ENCODE measurements at regions not wholly inside any gene's neighbourhood (a gene's known extent, or its start where the extent isn't known, plus 50 kb on each side); places are given as distances from the start of the nearest gene placed in this dataset.
A peak's percentile ranks its signal among the peaks of the same experiment; 100 is the strongest.
"Not testable (repeated sequence)": the region's sequence is repeated elsewhere in the genome, so short reads cannot be mapped to it uniquely, and the experiment has no call there.

DNA sequence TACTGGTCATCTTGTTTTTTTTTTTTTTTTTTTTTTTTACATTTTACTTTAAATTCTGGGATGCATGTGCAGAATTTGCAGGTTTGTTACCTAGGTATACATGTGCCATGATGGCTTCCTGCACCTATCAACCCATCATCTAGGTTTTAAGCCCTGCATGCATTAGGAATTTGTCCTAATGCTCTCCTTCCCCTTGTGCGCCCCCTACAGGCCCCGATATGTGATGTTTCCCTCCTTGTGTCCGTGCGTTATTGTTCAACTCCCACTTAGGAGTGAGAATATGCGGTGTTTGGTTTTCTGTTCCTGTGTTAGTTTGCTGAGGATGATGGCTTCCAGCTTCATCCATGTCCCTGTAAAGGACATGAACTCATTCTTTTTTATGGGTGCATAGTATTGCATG lies 249.6 kb upstream of the SLC16A7 start:
- H3K79me2 ChIP-seq (ENCODE audit: insufficient read depth, low read length); H3K9ac ChIP-seq (ENCODE audit: extremely low read depth, insufficient read length, low read length); H3K27me3 Mint-ChIP-seq (ENCODE audit: low read depth); H3K4me3 Mint-ChIP-seq; H3K27ac ChIP-seq (ENCODE audit: insufficient read length, low read depth, low read length); H3K27ac Mint-ChIP-seq; H3K79me1 ChIP-seq (ENCODE audit: insufficient read depth, low read depth, low read length, poor library complexity, severe bottlenecking); H3K14ac ChIP-seq (ENCODE audit: insufficient read depth, low read length); H4K20me1 ChIP-seq (ENCODE audit: control insufficient read depth, insufficient read depth, insufficient read length); H3K4ac ChIP-seq (ENCODE audit: low read depth, low read length); H3T11ph ChIP-seq (ENCODE audit: low read length); H3K23ac ChIP-seq (ENCODE audit: insufficient read length, low read depth, low read length); H4K91ac ChIP-seq (ENCODE audit: insufficient read length, low read depth, low read length); H2BK120ac ChIP-seq (ENCODE audit: low read depth, low read length, poor library complexity, severe bottlenecking); H3K23me2 ChIP-seq (ENCODE audit: insufficient read length, low read depth, low read length, poor library complexity, severe bottlenecking); H2BK15ac ChIP-seq (ENCODE audit: low read depth, low read length); H3K18ac ChIP-seq (ENCODE audit: insufficient read length, low read depth, low read length); H2AFZ ChIP-seq (ENCODE audit: low read length); H4K8ac ChIP-seq (replicated peaks; ENCODE audit: insufficient read length, low read depth, low read length); H3K36me3 Mint-ChIP-seq (ENCODE audit: insufficient read depth in 1 of 3, low read depth in 3 of 3); H2AK5ac ChIP-seq (ENCODE audit: insufficient read length, low read length); H3K4me1 ChIP-seq (ENCODE audit: insufficient read depth, low read length); H2BK12ac ChIP-seq (ENCODE audit: insufficient read length, low read depth, low read length); H3K56ac ChIP-seq (ENCODE audit: insufficient read length, low read depth, low read length); H2BK5ac ChIP-seq (ENCODE audit: insufficient read length, low read length); H4K5ac ChIP-seq (ENCODE audit: insufficient read length, low read depth, low read length); H2BK20ac ChIP-seq (ENCODE audit: low read depth, low read length, poor library complexity, severe bottlenecking); H3K4me2 ChIP-seq (ENCODE audit: insufficient read depth, insufficient read length, low read length); H3K9me3 ChIP-seq (ENCODE audit: control insufficient read depth, low read depth, low read length); H3K27me3 ChIP-seq (ENCODE audit: insufficient read depth, low read length): not testable (repeated sequence)
- WGBS (ENCODE audit: extremely low coverage, insufficient read length, low lambda C conversion rate) = no CpG with 5 or more reads among the region's 5 CpGs
- Mint-ChIP-seq H3K9me3 (peaks cover 9 to 12% of the 10 kb centered on the region in 2 experiments), H3K4me1 (peaks cover 0 to 11% of the 10 kb centered on the region in 2 experiments; a peak in 2 of 4 replicates)
- DNase-seq = peak; percentile 79
- TF ChIP-seq, protein P1, sequence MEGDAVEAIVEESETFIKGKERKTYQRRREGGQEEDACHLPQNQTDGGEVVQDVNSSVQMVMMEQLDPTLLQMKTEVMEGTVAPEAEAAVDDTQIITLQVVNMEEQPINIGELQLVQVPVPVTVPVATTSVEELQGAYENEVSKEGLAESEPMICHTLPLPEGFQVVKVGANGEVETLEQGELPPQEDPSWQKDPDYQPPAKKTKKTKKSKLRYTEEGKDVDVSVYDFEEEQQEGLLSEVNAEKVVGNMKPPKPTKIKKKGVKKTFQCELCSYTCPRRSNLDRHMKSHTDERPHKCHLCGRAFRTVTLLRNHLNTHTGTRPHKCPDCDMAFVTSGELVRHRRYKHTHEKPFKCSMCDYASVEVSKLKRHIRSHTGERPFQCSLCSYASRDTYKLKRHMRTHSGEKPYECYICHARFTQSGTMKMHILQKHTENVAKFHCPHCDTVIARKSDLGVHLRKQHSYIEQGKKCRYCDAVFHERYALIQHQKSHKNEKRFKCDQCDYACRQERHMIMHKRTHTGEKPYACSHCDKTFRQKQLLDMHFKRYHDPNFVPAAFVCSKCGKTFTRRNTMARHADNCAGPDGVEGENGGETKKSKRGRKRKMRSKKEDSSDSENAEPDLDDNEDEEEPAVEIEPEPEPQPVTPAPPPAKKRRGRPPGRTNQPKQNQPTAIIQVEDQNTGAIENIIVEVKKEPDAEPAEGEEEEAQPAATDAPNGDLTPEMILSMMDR (conservative IDR thresholded peaks at IDR 0.05) = peak; percentile 86
